ENCODE measurements at regions not wholly inside any gene's neighbourhood (a gene's known extent, or its start where the extent isn't known, plus 50 kb on each side); places are given as distances from the start of the nearest gene placed in this dataset.

GRCh38 chr5:175281257-175281656 lies 162.7 kb downstream of the DRD1 start:
- CTCF ChIA-PET, result no interaction called here
- no peak for DNase-seq

GRCh38 chr5:175279506-175279905 lies 164.5 kb downstream of the DRD1 start:
- no peaks in the 10 kb centered on the region for H3K4me1 Mint-ChIP-seq
- Histone ChIP-seq H3K4me1 (ENCODE audit: insufficient read depth, low read length) (no peaks in the 10 kb centered on the region), H3K27me3 (ENCODE audit: insufficient read depth, low read length, poor library complexity, severe bottlenecking) (no peaks in the 10 kb centered on the region), H3K9me3 (ENCODE audit: low read length) (no peaks in the 10 kb centered on the region), H3K4me3 (ENCODE audit: low read length) (no peak overlapping the region), H3K27ac (ENCODE audit: low read depth, low read length) (no peak overlapping the region), H3K36me3 (ENCODE audit: insufficient read depth, low read length) (no peaks in the 10 kb centered on the region)
- ChIA-PET POLR2A (no interaction called here), CTCF (no interaction called here)
- no peak overlapping the region for H3K27ac Mint-ChIP-seq
- H3K9me3 Mint-ChIP-seq, result peaks cover 0 to 4% (median 0%) of the 10 kb centered on the region in 5 donors
- no peaks in the 10 kb centered on the region for H3K36me3 Mint-ChIP-seq
- H3K27me3 Mint-ChIP-seq, result peaks cover 5 to 16% of the 10 kb centered on the region in 2 donors
- H3K4me3 Mint-ChIP-seq, result no peak overlapping the region
- DNase-seq, result no peak

More at GRCh38 chr5:175281257-175281656, 162.7 kb downstream of the DRD1 start:
- H3K27ac ChIP-seq (ENCODE audit: low read depth, low read length), result no peak overlapping the region
- POLR2A ChIA-PET, result no interaction called here
- H3K4me3 ChIP-seq (ENCODE audit: low read length), result no peak overlapping the region
- Mint-ChIP-seq H3K27ac (no peak overlapping the region), H3K9me3 (peaks cover 0 to 6% (median 0%) of the 10 kb centered on the region in 5 donors), H3K4me1 (no peaks in the 10 kb centered on the region), H3K4me3 (no peak overlapping the region), H3K27me3 (peaks cover 0 to 15% of the 10 kb centered on the region in 2 donors), H3K36me3 (no peaks in the 10 kb centered on the region)
- H3K4me1 ChIP-seq (ENCODE audit: insufficient read depth, low read length), result no peaks in the 10 kb centered on the region
- H3K9me3 ChIP-seq (ENCODE audit: low read length), result no peaks in the 10 kb centered on the region
- no peaks in the 10 kb centered on the region for H3K36me3 ChIP-seq (ENCODE audit: insufficient read depth, low read length)
- H3K27me3 ChIP-seq (ENCODE audit: insufficient read depth, low read length, poor library complexity, severe bottlenecking), result no peaks in the 10 kb centered on the region

DNA sequence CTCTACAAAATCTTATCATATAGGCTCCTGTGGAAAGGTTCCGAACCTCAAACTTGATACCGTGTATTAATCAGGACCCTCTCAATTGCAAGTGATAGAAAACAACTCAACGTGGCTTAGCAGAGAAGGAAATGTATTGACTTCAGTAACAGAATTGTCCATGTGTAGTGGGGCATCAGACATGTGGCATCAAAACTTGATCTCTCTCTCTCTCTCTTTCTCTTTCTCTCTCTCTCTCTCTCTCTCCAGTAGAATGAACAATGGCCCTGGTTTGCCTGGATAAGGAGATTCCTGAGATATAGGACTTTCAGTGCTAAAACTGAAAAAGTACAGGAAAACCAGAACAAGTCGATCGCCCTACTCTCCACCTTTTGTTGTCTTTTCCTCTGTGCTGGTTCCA lies 168.2 kb downstream of the DRD1 start:
- ChIA-PET CTCF (no interaction called here), POLR2A (no interaction called here)
- no peak for DNase-seq
- no peak overlapping the region for H3K27ac Mint-ChIP-seq
- peaks cover 0 to 3% (median 0%) of the 10 kb centered on the region in 5 donors for H3K9me3 Mint-ChIP-seq
- no peak overlapping the region for H3K4me3 ChIP-seq (ENCODE audit: low read length)
- no peaks in the 10 kb centered on the region for H3K36me3 ChIP-seq (ENCODE audit: insufficient read depth, low read length)
- H3K4me1 ChIP-seq (ENCODE audit: insufficient read depth, low read length), result no peaks in the 10 kb centered on the region
- peaks cover 6 to 7% of the 10 kb centered on the region in 2 donors for H3K27me3 Mint-ChIP-seq
- H3K9me3 ChIP-seq (ENCODE audit: low read length), result no peaks in the 10 kb centered on the region
- H3K27ac ChIP-seq (ENCODE audit: low read depth, low read length), result no peak overlapping the region
- no peaks in the 10 kb centered on the region for H3K36me3 Mint-ChIP-seq
- no peaks in the 10 kb centered on the region for H3K4me1 Mint-ChIP-seq
- H3K27me3 ChIP-seq (ENCODE audit: insufficient read depth, low read length, poor library complexity, severe bottlenecking), result no peaks in the 10 kb centered on the region
- no peak overlapping the region for H3K4me3 Mint-ChIP-seq

DNA sequence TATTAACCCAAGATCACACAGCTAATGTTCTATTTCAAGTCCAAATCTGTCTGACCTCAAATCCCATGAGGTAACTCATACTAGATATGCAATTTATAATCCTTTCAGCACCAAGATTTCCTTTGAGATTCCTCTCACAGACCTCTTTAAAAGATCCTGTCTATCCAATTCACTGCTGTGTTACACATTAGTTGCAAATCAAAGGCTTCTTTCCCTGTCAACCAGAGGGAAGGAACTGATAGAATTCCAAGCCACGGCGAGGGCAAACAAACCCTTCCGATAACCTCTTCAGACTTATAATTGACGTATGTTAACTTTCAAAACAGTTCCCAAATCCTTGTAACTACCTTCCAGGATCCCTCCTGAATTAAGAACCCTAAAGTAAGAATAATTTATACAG lies 168.9 kb downstream of the DRD1 start:
- Histone ChIP-seq H3K4me1 (ENCODE audit: insufficient read depth, low read length) (no peaks in the 10 kb centered on the region), H3K36me3 (ENCODE audit: insufficient read depth, low read length) (no peaks in the 10 kb centered on the region), H3K9me3 (ENCODE audit: low read length) (no peaks in the 10 kb centered on the region), H3K4me3 (ENCODE audit: low read length) (no peak overlapping the region), H3K27me3 (ENCODE audit: insufficient read depth, low read length, poor library complexity, severe bottlenecking) (no peaks in the 10 kb centered on the region), H3K27ac (ENCODE audit: low read depth, low read length) (no peak overlapping the region)
- ChIA-PET POLR2A (no interaction called here), CTCF (no interaction called here)
- no peak for DNase-seq
- no peaks in the 10 kb centered on the region for H3K4me1 Mint-ChIP-seq
- peaks cover 6 to 10% of the 10 kb centered on the region in 2 donors for H3K27me3 Mint-ChIP-seq
- H3K9me3 Mint-ChIP-seq, result peaks cover 0 to 3% (median 0%) of the 10 kb centered on the region in 5 donors
- no peaks in the 10 kb centered on the region for H3K36me3 Mint-ChIP-seq
- no peak overlapping the region for H3K27ac Mint-ChIP-seq
- H3K4me3 Mint-ChIP-seq, result no peak overlapping the region

- H3K4me3 ChIP-seq (ENCODE audit: low read length), result no peak overlapping the region
- H3K4me3 Mint-ChIP-seq, result no peak overlapping the region
- no peaks in the 10 kb centered on the region for H3K36me3 Mint-ChIP-seq
- H3K9me3 ChIP-seq (ENCODE audit: low read length), result no peaks in the 10 kb centered on the region
- H3K27me3 ChIP-seq (ENCODE audit: insufficient read depth, low read length, poor library complexity, severe bottlenecking), result no peaks in the 10 kb centered on the region
- peaks cover 0 to 3% (median 0%) of the 10 kb centered on the region in 5 donors for H3K9me3 Mint-ChIP-seq
- no peaks in the 10 kb centered on the region for H3K4me1 ChIP-seq (ENCODE audit: insufficient read depth, low read length)
- POLR2A ChIA-PET, result no interaction called here
- no peak overlapping the region for H3K27ac ChIP-seq (ENCODE audit: low read depth, low read length)
- CTCF ChIA-PET, result no interaction called here
- H3K4me1 Mint-ChIP-seq, result no peaks in the 10 kb centered on the region
- peaks cover 6 to 12% of the 10 kb centered on the region in 2 donors for H3K27me3 Mint-ChIP-seq
- DNase-seq, result no peak
- no peak overlapping the region for H3K27ac Mint-ChIP-seq
- H3K36me3 ChIP-seq (ENCODE audit: insufficient read depth, low read length), result no peaks in the 10 kb centered on the region
These were observed 169.8 kb downstream of the DRD1 start for GRCh38 chr5:175274171-175274570.

DNA sequence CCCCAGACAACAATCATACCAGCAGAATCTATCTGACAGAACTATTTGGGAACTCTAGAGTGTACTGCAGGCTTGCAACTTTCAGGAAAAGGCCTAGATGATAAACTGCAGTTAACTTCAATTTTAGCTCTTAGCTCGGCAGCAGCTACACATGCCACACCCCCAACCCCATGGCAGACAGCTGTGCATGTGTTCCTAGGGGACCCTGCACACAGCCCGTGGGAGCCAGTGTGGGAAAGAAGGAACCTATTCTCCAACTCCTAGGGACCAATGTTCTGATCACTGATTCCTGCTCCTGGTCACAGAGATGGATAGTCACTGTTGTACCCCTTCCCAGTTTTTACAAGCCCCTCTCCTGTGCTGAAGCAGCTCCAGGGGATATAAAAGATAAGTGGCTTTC lies 179.6 kb downstream of the DRD1 start:
- Mint-ChIP-seq H3K9me3 (peaks cover 0 to 10% (median 3%) of the 10 kb centered on the region in 5 donors), H3K27me3 (peaks cover 17 to 18% of the 10 kb centered on the region in 2 donors), H3K36me3 (no peaks in the 10 kb centered on the region), H3K4me1 (no peaks in the 10 kb centered on the region), H3K27ac (no peak overlapping the region), H3K4me3 (no peak overlapping the region)
- no peak overlapping the region for H3K4me3 ChIP-seq (ENCODE audit: low read length)
- DNase-seq, result no peak
- no peaks in the 10 kb centered on the region for H3K9me3 ChIP-seq (ENCODE audit: low read length)
- ChIA-PET CTCF (no interaction called here), POLR2A (no interaction called here)
- H3K36me3 ChIP-seq (ENCODE audit: insufficient read depth, low read length), result no peaks in the 10 kb centered on the region
- no peaks in the 10 kb centered on the region for H3K27me3 ChIP-seq (ENCODE audit: insufficient read depth, low read length, poor library complexity, severe bottlenecking)
- no peaks in the 10 kb centered on the region for H3K4me1 ChIP-seq (ENCODE audit: insufficient read depth, low read length)
- no peak overlapping the region for H3K27ac ChIP-seq (ENCODE audit: low read depth, low read length)

GRCh38 chr5:175263776-175264175 lies 180.2 kb downstream of the DRD1 start:
- ChIA-PET POLR2A (no interaction called here), CTCF (no interaction called here)
- Mint-ChIP-seq H3K36me3 (no peaks in the 10 kb centered on the region), H3K4me1 (no peaks in the 10 kb centered on the region), H3K4me3 (no peak overlapping the region), H3K9me3 (peaks cover 0 to 10% (median 3%) of the 10 kb centered on the region in 5 donors), H3K27me3 (peaks cover 15 to 18% of the 10 kb centered on the region in 2 donors), H3K27ac (no peak overlapping the region)
- no peak overlapping the region for H3K27ac ChIP-seq (ENCODE audit: low read depth, low read length)
- no peaks in the 10 kb centered on the region for H3K27me3 ChIP-seq (ENCODE audit: insufficient read depth, low read length, poor library complexity, severe bottlenecking)
- DNase-seq, result no peak
- H3K36me3 ChIP-seq (ENCODE audit: insufficient read depth, low read length), result no peaks in the 10 kb centered on the region
- H3K4me3 ChIP-seq (ENCODE audit: low read length), result no peak overlapping the region
- H3K9me3 ChIP-seq (ENCODE audit: low read length), result no peaks in the 10 kb centered on the region
- no peaks in the 10 kb centered on the region for H3K4me1 ChIP-seq (ENCODE audit: insufficient read depth, low read length)

DNA sequence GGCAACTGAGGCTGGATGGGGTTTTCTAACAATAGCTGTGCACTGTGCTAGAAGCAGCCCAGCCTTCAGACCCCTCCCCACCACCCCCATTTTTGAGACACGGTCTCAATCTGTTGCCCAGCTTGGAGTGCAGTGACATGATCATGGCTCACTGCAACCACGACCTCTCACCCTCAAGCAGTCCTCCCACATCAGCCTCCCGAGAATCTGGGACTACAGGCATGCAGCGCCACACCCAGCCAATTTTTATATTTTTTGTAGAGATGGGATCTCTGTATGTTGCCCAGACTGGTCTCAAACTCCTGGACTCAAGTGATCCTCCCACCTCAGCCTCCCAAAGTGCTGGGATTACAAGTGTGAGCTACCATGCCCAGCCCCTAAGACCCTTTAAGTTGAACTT lies 182.5 kb downstream of the DRD1 start:
- H3K9me3 Mint-ChIP-seq, result peaks cover 0 to 10% (median 3%) of the 10 kb centered on the region in 5 donors
- no peak overlapping the region for H3K4me3 Mint-ChIP-seq
- Histone ChIP-seq H3K36me3 (ENCODE audit: insufficient read depth, low read length) (no peaks in the 10 kb centered on the region), H3K27ac (ENCODE audit: low read depth, low read length) (no peak overlapping the region), H3K27me3 (ENCODE audit: insufficient read depth, low read length, poor library complexity, severe bottlenecking) (no peaks in the 10 kb centered on the region), H3K4me1 (ENCODE audit: insufficient read depth, low read length) (no peaks in the 10 kb centered on the region), H3K9me3 (ENCODE audit: low read length) (no peaks in the 10 kb centered on the region), H3K4me3 (ENCODE audit: low read length) (no peak overlapping the region)
- peaks cover 16 to 22% of the 10 kb centered on the region in 2 donors for H3K27me3 Mint-ChIP-seq
- H3K4me1 Mint-ChIP-seq, result no peaks in the 10 kb centered on the region
- CTCF ChIA-PET, result no interaction called here
- no peak overlapping the region for H3K27ac Mint-ChIP-seq
- no peaks in the 10 kb centered on the region for H3K36me3 Mint-ChIP-seq
- POLR2A ChIA-PET, result no interaction called here
- no peak for DNase-seq

DNA sequence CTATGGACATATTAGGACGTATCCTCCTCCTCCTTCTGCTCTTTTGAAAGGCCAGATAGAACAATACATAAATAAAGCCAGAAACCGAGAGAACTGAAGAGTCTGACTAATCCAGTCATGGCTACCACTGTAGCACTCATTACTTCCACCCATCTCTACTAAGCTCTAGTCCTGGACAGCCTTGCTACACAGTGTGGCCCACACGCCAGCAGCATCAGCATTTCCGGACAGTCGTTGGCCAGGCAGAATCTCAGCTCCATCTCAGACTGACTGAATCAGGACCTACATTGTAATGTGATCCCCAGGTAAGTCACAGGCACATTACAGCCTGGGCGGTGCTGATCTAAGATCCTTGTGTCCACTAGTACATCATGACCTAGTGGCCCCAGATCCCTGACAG lies 182.9 kb downstream of the DRD1 start:
- CTCF ChIA-PET, result no interaction called here
- H3K4me3 ChIP-seq (ENCODE audit: low read length), result no peak overlapping the region
- no peak for DNase-seq
- H3K4me1 ChIP-seq (ENCODE audit: insufficient read depth, low read length), result no peaks in the 10 kb centered on the region
- POLR2A ChIA-PET, result no interaction called here
- no peaks in the 10 kb centered on the region for H3K9me3 ChIP-seq (ENCODE audit: low read length)
- Mint-ChIP-seq H3K27me3 (peaks cover 14 to 22% of the 10 kb centered on the region in 2 donors), H3K4me1 (no peaks in the 10 kb centered on the region), H3K27ac (no peak overlapping the region), H3K4me3 (no peak overlapping the region), H3K36me3 (no peaks in the 10 kb centered on the region), H3K9me3 (peaks cover 0 to 10% (median 3%) of the 10 kb centered on the region in 5 donors)
- no peaks in the 10 kb centered on the region for H3K27me3 ChIP-seq (ENCODE audit: insufficient read depth, low read length, poor library complexity, severe bottlenecking)
- no peak overlapping the region for H3K27ac ChIP-seq (ENCODE audit: low read depth, low read length)
- H3K36me3 ChIP-seq (ENCODE audit: insufficient read depth, low read length), result no peaks in the 10 kb centered on the region
